ENCODE measurements at regions not wholly inside any gene's neighbourhood (a gene's known extent, or its start where the extent isn't known, plus 50 kb on each side); places are given as distances from the start of the nearest gene placed in this dataset.

DNA sequence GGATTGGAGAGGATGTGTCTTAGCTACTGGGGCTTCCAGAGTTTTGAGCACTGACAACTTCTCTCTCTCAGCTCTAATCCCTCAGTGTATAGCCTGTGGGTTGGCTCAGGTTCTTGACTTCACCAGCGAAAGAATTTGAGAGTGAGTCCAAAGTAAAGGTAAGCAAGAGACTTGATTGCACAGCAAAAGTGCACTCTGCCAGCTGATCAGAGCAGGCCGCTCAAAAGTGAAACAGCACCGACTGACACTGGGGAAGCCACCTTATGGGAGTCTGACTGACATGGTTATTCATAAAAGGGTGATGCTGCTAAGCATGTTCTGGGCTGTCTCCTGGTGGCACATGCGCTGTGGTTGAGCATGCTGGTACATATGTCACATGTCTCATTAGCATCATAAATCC lies 389.5 kb downstream of the CBLN4 start:
- intact Hi-C loops (cut with DNase I) = no loop called here
- Histone ChIP-seq H3K4me3 (no peak overlapping the region), H3K4me1 (no peaks in the 10 kb centered on the region), H3K27ac (no peak overlapping the region), H3K27me3 (no peaks in the 10 kb centered on the region), H3K36me3 (no peaks in the 10 kb centered on the region), H3K9me3 (no peaks in the 10 kb centered on the region)
- no peak for TF ChIP-seq POLR2AphosphoS5 (IDR thresholded peaks at IDR 0.05; ENCODE audit: insufficient read depth in 1 of 2, low read depth in 1 of 2)
- TF ChIP-seq, protein P1, sequence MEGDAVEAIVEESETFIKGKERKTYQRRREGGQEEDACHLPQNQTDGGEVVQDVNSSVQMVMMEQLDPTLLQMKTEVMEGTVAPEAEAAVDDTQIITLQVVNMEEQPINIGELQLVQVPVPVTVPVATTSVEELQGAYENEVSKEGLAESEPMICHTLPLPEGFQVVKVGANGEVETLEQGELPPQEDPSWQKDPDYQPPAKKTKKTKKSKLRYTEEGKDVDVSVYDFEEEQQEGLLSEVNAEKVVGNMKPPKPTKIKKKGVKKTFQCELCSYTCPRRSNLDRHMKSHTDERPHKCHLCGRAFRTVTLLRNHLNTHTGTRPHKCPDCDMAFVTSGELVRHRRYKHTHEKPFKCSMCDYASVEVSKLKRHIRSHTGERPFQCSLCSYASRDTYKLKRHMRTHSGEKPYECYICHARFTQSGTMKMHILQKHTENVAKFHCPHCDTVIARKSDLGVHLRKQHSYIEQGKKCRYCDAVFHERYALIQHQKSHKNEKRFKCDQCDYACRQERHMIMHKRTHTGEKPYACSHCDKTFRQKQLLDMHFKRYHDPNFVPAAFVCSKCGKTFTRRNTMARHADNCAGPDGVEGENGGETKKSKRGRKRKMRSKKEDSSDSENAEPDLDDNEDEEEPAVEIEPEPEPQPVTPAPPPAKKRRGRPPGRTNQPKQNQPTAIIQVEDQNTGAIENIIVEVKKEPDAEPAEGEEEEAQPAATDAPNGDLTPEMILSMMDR (IDR thresholded peaks at IDR 0.05) = no peak
- no peak for TF ChIP-seq POLR2A (IDR thresholded peaks at IDR 0.05)
- no peak for DNase-seq (ENCODE audit: extremely low spot score in 2 of 2)

DNA sequence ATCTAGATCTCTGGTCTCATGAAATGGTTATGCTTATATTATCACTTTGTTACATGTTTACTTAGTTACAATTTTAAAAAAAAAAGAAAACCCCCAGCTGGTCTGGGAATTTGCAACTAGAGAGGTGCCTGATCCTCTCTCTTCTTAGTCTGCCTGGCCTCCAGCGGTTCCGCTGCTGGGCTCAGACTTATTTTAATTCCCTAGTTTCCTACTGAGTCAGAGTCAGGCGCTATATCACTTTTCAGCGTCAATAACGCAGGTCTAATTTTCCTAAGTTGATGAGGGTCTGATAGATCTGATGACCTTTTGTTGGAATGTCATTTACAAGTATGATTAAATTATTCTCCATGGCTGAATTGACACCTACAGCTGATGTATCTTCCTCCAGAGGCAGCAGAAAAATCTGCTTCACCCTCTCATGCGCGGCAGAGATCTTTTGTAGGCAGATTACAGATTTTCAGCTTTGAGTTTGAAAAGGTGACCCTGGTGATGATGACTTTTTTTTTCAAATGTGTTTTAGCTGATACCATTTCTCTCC lies 391.0 kb downstream of the CBLN4 start:
- H3K36me3 ChIP-seq = no peaks in the 10 kb centered on the region
- H3K27ac ChIP-seq = no peak overlapping the region
- DNase-seq (ENCODE audit: extremely low spot score in 2 of 2) = no peak
- no peaks in the 10 kb centered on the region for H3K4me1 ChIP-seq
- no peak for TF ChIP-seq POLR2AphosphoS5 (IDR thresholded peaks at IDR 0.05; ENCODE audit: insufficient read depth in 1 of 2, low read depth in 1 of 2)
- no peaks in the 10 kb centered on the region for H3K27me3 ChIP-seq
- H3K4me3 ChIP-seq = no peak overlapping the region
- intact Hi-C loops (cut with DNase I) = no loop called here
- H3K9me3 ChIP-seq = no peaks in the 10 kb centered on the region

DNA sequence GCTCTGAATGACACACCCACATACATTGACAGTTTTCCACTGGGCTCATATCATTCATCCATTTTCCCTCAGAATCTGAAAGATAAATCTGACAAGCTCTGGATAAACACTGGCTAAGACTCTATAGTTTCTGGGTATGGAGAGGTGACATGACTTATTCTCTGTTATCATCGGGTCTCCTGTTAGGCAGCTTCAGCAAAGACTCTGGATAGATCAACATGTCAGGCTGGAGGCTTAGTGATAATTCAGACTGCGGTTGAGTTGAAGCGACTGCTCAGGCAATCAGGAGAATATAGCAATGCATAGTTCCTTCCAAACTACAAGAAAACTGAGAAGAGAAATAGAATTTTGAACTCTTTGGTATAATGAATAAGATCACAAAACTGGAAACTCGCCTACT lies 394.6 kb downstream of the CBLN4 start:
- intact Hi-C loops (cut with DNase I) = no loop called here
- no peaks in the 10 kb centered on the region for H3K27me3 ChIP-seq
- no peaks in the 10 kb centered on the region for H3K9me3 ChIP-seq
- TF ChIP-seq, protein P1 (IDR thresholded peaks at IDR 0.05) = no peak
- TF ChIP-seq POLR2AphosphoS5 (IDR thresholded peaks at IDR 0.05; ENCODE audit: insufficient read depth in 1 of 2, low read depth in 1 of 2) = no peak
- no peak for TF ChIP-seq POLR2A (IDR thresholded peaks at IDR 0.05)
- no peak for DNase-seq (ENCODE audit: extremely low spot score in 2 of 2)
- H3K36me3 ChIP-seq = no peaks in the 10 kb centered on the region
- H3K4me3 ChIP-seq = no peak overlapping the region
- H3K4me1 ChIP-seq = no peaks in the 10 kb centered on the region
- no peak overlapping the region for H3K27ac ChIP-seq

DNA sequence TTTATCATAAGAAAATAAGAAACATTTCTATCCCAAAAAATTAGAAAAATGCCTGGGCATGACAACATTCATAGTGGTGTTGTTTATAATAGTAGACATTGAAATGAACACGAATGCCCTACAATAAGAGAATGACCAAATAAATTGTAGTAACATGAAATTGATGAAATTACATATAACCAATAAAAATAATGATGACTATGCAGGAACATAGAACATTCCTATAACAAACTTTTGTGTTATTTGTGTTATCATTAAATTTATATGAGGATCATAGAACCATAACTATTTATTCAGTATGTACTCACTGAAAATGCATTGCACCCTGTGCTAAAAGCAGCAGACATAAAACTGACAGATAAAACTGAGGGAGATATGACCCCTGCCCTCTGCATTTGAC lies 399.7 kb downstream of the CBLN4 start:
- intact Hi-C loops (cut with DNase I) = no loop called here
- Histone ChIP-seq H3K4me1 (no peaks in the 10 kb centered on the region), H3K4me3 (no peak overlapping the region), H3K27ac (no peak overlapping the region), H3K27me3 (no peaks in the 10 kb centered on the region), H3K36me3 (no peaks in the 10 kb centered on the region), H3K9me3 (no peaks in the 10 kb centered on the region)
- DNase-seq (ENCODE audit: extremely low spot score in 2 of 2) = no peak
- TF ChIP-seq POLR2AphosphoS5 (IDR thresholded peaks at IDR 0.05; ENCODE audit: insufficient read depth in 1 of 2, low read depth in 1 of 2) = no peak
- TF ChIP-seq POLR2A (IDR thresholded peaks at IDR 0.05) = no peak
- TF ChIP-seq, protein P1 (IDR thresholded peaks at IDR 0.05) = no peak

DNA sequence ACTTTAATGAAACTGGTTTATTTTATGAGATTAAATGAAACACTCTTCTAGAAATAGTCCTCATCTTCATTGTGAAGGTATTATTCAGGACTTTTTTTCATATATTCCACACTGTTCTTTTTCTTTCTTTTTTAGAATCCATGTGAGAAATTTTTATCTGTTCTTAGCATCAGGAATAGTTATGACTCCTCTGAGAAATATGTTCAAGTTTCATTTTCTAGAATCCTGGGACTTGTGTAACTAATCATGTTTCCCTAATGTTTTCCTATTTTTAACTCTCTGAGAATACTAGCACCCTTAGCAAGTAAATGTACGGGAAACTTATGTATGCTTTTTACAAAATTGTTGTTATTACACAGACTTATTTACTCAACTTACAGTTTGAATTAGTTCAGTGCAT lies 407.8 kb downstream of the CBLN4 start:
- intact Hi-C loops (cut with DNase I) = no loop called here
- Histone ChIP-seq H3K27ac (no peak overlapping the region), H3K27me3 (no peaks in the 10 kb centered on the region), H3K9me3 (no peaks in the 10 kb centered on the region), H3K4me3 (no peak overlapping the region), H3K36me3 (no peaks in the 10 kb centered on the region), H3K4me1 (no peaks in the 10 kb centered on the region)
- DNase-seq (ENCODE audit: extremely low spot score in 2 of 2) = no peak
- TF ChIP-seq, protein P1 (IDR thresholded peaks at IDR 0.05) = no peak
- TF ChIP-seq POLR2AphosphoS5 (IDR thresholded peaks at IDR 0.05; ENCODE audit: insufficient read depth in 1 of 2, low read depth in 1 of 2) (no peak), POLR2A (IDR thresholded peaks at IDR 0.05) (no peak)

Measured in vagina (tissue), 2 donors.